ENCODE measurements at regions not wholly inside any gene's neighbourhood (a gene's known extent, or its start where the extent isn't known, plus 50 kb on each side); places are given as distances from the start of the nearest gene placed in this dataset.

GRCh38 chr18:8972116-8972515, 130.4 kb upstream of the NDUFV2 start:
- TF ChIP-seq CTCF (IDR thresholded peaks at IDR 0.05) (no peak), POLR2AphosphoS5 (IDR thresholded peaks at IDR 0.05) (no peak), POLR2A (IDR thresholded peaks at IDR 0.05) (no peak)

Measured in prostate gland (tissue), 2 donors.